Lower leg skin (tissue), 4 donors: ENCODE measurements at regions not wholly inside any gene's neighbourhood (a gene's known extent, or its start where the extent isn't known, plus 50 kb on each side); places are given as distances from the start of the nearest gene placed in this dataset.

Experiments
- DNase-seq, 2 donors: peaks; one replicate each; pipeline ENCODE4 v3.0.0-alpha.2; 2019; ENCODE audit warnings: low spot score in 2 of 2
- H3K4me3 ChIP-seq: fragments of 200-600 bp; sonication (generic); 2 replicates; pipeline ENCODE4 v1.5.1; 2017; ENCODE audit warnings: mild to moderate bottlenecking, low read depth; ENCODE audit not compliant: poor library complexity, severe bottlenecking
- CTCF ChIP-seq, 3 donors: fragments of 450-650 bp; IDR thresholded peaks; one replicate each; pipeline ENCODE4 v1.5.1; 2016; ENCODE audit warnings: antibody characterized with exemption in 3 of 3, mild to moderate bottlenecking in 3 of 3, moderate library complexity in 2 of 3
- POLR2A ChIP-seq, 2 donors: fragments of 450-650 bp; IDR thresholded peaks; one replicate each; pipeline ENCODE4 v1.6.1; 2016 to 2017; ENCODE audit warnings: antibody characterized with exemption in 2 of 2, mild to moderate bottlenecking in 1 of 2, moderate library complexity in 1 of 2
- WGBS, 2 donors: methylation state at CpG; one replicate each; pipeline ENCODE4 v1.1.5; 2018; 5-methylcytosine and 5-hydroxymethylcytosine counted together
- intact Hi-C: fragments of 100-400 bp; cut with DNase I; formaldehyde crosslinking; loops from one replicate; pipeline ENCODE4 v1.15.0; 2023; ENCODE audit warnings: low total_unique reads

- intact Hi-C loops = no loop called here
- no peak overlapping the region for H3K4me3 ChIP-seq
- TF ChIP-seq POLR2A (IDR thresholded peaks at IDR 0.05) = no peak
- no peak for TF ChIP-seq CTCF (IDR thresholded peaks at IDR 0.05)
- WGBS, 2 donors = 91 to 94% methylated on average over 11 of the region's 11 CpGs
- no peak for DNase-seq
Measured at GRCh38 chr15:95497634-95498033, 832.9 kb upstream of the NR2F2 start.

- DNase-seq = no peak
- H3K4me3 ChIP-seq = no peak overlapping the region
- TF ChIP-seq POLR2A (IDR thresholded peaks at IDR 0.05) (no peak), CTCF (IDR thresholded peaks at IDR 0.05) (no peak)
- intact Hi-C loops = no loop called here
Measured at GRCh38 chr15:95498961-95499360, 831.5 kb upstream of the NR2F2 start.

GRCh38 chr15:95499397-95499796 is 831.1 kb upstream of the NR2F2 start:
- WGBS, 2 donors = 62 to 84% methylated on average over 3 of the region's 3 CpGs
- no peak for TF ChIP-seq POLR2A (IDR thresholded peaks at IDR 0.05)
- TF ChIP-seq CTCF (IDR thresholded peaks at IDR 0.05) = no peak
- no peak overlapping the region for H3K4me3 ChIP-seq
- intact Hi-C loops = no loop called here
- DNase-seq = no peak

GRCh38 chr15:95501865-95502264 is 828.6 kb upstream of the NR2F2 start:
- no peak overlapping the region for H3K4me3 ChIP-seq
- DNase-seq = no peak
- TF ChIP-seq CTCF (IDR thresholded peaks at IDR 0.05) = no peak
- no peak for TF ChIP-seq POLR2A (IDR thresholded peaks at IDR 0.05)
- intact Hi-C loops = no loop called here

GRCh38 chr15:95503107-95503506 is 827.4 kb upstream of the NR2F2 start:
- WGBS, 2 donors = 75 to 80% methylated on average over 2 of the region's 2 CpGs
- intact Hi-C loops = no loop called here
- TF ChIP-seq CTCF (IDR thresholded peaks at IDR 0.05) (no peak), POLR2A (IDR thresholded peaks at IDR 0.05) (no peak)
- no peak for DNase-seq
- no peak overlapping the region for H3K4me3 ChIP-seq

- TF ChIP-seq POLR2A (IDR thresholded peaks at IDR 0.05) (no peak), CTCF (IDR thresholded peaks at IDR 0.05) (no peak)
- intact Hi-C loops = no loop called here
- 81 to 86% methylated on average over 3 of the region's 3 CpGs for WGBS, 2 donors
- H3K4me3 ChIP-seq = no peak overlapping the region
- no peak for DNase-seq
Measured at GRCh38 chr15:95503640-95504225, 826.8 kb upstream of the NR2F2 start.
